NCI-H345 treated with DMSO at 0.1 percent for 48 hours (cell line): ENCODE measurements at regions not wholly inside any gene's neighbourhood (a gene's known extent, or its start where the extent isn't known, plus 50 kb on each side); places are given as distances from the start of the nearest gene placed in this dataset.
"Not testable (repeated sequence)": the region's sequence is repeated elsewhere in the genome, so short reads cannot be mapped to it uniquely, and the experiment has no call there.

ENCODE experiments used
- DNase-seq: peaks from one replicate; lab custom pipeline; 2025; ENCODE audit not compliant: unreplicated experiment; lab: John Stamatoyannopoulos, UW

- no peak for DNase-seq
Measured at GRCh38 chr18:9047715-9048114, 54.8 kb upstream of the NDUFV2 start.

- DNase-seq, result no peak
Measured at GRCh38 chr18:9048236-9048635, 54.3 kb upstream of the NDUFV2 start.

- DNase-seq, result no peak
Measured at GRCh38 chr18:9048808-9049494, 53.5 kb upstream of the NDUFV2 start.

GRCh38 chr18:9049495-9049809 is 53.0 kb upstream of the NDUFV2 start:
- DNase-seq, result no peak

- not testable (repeated sequence) for DNase-seq
Measured at GRCh38 chr18:9050628-9051284, 51.7 kb upstream of the NDUFV2 start.
